ENCODE measurements at regions not wholly inside any gene's neighbourhood (a gene's known extent, or its start where the extent isn't known, plus 50 kb on each side); places are given as distances from the start of the nearest gene placed in this dataset.

DNA sequence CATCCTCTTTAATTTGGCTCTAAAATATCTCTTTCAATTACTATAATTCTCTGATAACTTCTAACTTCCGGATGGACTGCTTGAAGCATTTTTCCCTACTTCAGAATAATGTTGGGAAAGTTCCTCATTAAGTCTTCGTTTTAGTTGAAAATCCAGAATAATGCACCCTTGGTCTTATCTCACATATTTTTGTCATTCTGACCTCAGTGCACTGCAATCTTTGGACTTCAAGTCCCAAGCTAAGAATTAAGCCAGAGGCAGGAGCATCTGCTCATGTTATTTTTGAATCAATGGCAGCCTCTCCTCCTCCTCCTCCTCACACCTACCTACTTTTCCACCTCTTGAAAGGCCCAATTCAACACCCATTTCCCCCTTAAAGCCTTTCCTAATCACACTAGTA is 169.8 kb downstream of the CYYR1 start:
- no peak for TF ChIP-seq POLR2AphosphoS5 (IDR thresholded peaks at IDR 0.05)
- TF ChIP-seq, protein P1, sequence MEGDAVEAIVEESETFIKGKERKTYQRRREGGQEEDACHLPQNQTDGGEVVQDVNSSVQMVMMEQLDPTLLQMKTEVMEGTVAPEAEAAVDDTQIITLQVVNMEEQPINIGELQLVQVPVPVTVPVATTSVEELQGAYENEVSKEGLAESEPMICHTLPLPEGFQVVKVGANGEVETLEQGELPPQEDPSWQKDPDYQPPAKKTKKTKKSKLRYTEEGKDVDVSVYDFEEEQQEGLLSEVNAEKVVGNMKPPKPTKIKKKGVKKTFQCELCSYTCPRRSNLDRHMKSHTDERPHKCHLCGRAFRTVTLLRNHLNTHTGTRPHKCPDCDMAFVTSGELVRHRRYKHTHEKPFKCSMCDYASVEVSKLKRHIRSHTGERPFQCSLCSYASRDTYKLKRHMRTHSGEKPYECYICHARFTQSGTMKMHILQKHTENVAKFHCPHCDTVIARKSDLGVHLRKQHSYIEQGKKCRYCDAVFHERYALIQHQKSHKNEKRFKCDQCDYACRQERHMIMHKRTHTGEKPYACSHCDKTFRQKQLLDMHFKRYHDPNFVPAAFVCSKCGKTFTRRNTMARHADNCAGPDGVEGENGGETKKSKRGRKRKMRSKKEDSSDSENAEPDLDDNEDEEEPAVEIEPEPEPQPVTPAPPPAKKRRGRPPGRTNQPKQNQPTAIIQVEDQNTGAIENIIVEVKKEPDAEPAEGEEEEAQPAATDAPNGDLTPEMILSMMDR (IDR thresholded peaks at IDR 0.05): no peak

Measured in transverse colon (tissue), 4 donors.